GM13977 (cell line): ENCODE measurements at regions not wholly inside any gene's neighbourhood (a gene's known extent, or its start where the extent isn't known, plus 50 kb on each side); places are given as distances from the start of the nearest gene placed in this dataset.

Source experiments
- DNase-seq: peaks from one replicate; pipeline ENCODE4 v3.0.0; 2012; ENCODE audit warnings: low spot score
- in situ Hi-C: fragments of 300-500 bp; cut with MboI; formaldehyde crosslinking; loops from one replicate; pipeline ENCODE4 v1.12.0; 2022; ENCODE audit warnings: low sequenced_read_pairs, low pct_unique_long_range_greater_than_20kb, mixed read lengths, inconsistent platforms; ENCODE audit not compliant: unreplicated experiment
- TF ChIP-seq, protein P1 (sequence below): IDR thresholded peaks from 2 replicates; pipeline ENCODE4 v1.5.1; 2012; ENCODE audit warnings: mild to moderate bottlenecking, control low read depth; ENCODE audit not compliant: insufficient read depth; ENCODE audit errors: extremely low read depth, missing control alignments

DNA sequence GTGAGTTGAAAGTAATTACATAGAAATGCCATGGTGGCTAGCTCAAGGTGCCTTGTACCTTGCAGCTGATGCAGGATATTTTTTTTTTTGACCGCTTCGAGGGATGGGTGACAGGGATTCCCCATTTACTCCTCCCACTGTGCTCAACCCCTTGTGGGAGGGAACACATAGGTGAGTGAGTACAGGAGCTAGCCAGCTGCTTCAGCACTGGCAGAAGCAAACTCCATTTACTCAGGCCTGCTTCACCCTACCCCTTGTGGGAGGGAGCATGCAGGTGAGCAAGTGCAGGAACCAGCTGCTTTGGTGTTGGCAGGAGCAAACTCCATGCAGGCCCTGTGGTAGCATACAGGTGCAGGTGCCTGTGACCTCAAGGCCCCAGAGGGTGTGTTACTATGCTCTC is 330.1 kb downstream of the TDRD3 start:
- no peak for DNase-seq
- TF ChIP-seq, protein P1, sequence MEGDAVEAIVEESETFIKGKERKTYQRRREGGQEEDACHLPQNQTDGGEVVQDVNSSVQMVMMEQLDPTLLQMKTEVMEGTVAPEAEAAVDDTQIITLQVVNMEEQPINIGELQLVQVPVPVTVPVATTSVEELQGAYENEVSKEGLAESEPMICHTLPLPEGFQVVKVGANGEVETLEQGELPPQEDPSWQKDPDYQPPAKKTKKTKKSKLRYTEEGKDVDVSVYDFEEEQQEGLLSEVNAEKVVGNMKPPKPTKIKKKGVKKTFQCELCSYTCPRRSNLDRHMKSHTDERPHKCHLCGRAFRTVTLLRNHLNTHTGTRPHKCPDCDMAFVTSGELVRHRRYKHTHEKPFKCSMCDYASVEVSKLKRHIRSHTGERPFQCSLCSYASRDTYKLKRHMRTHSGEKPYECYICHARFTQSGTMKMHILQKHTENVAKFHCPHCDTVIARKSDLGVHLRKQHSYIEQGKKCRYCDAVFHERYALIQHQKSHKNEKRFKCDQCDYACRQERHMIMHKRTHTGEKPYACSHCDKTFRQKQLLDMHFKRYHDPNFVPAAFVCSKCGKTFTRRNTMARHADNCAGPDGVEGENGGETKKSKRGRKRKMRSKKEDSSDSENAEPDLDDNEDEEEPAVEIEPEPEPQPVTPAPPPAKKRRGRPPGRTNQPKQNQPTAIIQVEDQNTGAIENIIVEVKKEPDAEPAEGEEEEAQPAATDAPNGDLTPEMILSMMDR, result no peak
- in situ Hi-C loops, result no loop called here

DNA sequence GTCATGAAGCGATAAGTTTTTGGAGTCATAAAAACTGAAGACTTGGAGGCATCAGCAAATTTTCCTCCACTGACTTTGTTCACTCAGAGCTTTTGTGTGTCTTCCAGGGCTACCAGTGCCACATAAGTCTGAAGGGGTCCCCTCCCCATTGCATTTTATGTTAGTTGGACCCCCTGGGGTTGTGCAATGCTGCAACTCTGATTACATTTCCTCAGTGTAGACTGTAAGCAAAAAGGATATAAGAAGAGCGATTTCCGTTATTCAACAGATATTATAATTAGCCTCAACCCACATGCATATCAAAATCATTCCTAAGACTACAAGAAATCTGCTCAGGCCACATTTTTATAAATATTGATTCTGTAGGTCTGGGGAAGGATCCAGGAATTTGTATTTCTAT is 324.0 kb downstream of the TDRD3 start:
- no peak for DNase-seq
- in situ Hi-C loops, result no loop called here
- TF ChIP-seq, protein P1, result no peak

DNA sequence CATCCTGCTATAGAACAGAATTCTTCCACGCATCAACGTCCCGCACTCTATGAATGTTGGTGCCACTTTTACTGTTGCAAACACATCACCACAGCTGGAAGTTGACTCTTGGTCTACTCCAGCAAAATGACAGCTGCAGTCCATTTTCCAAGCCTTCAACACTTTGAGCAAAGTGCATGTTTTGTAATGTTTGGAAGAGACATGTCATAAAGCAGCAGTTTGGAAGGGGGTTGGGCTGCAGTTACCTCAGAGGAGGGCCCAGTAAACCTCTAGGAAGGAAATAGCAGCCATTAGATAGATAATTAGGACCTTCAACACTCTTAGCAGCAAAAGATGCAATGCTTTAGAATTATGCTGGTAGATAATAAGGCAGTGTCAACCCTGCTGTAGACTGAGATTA is 323.6 kb downstream of the TDRD3 start:
- in situ Hi-C loops, result no loop called here
- no peak for DNase-seq
- TF ChIP-seq, protein P1, result no peak

DNA sequence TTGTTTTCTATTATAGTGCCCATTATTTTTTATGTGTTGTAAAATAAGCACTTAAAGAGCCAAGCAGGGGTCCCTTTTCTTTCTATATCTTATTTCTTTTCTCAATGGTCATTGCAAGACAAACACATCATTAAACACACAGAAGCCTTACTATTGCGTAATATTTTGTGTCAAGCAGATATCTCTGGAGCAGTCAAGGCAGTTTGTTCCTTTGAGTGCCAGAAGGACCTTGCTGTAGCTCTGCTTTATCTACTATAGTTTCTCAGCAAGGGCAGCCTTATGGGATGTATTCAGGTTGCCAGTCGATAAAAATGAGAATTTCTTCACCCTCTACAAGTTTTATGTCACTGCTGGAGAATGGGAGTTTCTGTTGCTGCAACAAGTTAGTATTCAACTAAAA is 319.3 kb downstream of the TDRD3 start:
- in situ Hi-C loops, result no loop called here
- TF ChIP-seq, protein P1, result no peak
- DNase-seq, result no peak

DNA sequence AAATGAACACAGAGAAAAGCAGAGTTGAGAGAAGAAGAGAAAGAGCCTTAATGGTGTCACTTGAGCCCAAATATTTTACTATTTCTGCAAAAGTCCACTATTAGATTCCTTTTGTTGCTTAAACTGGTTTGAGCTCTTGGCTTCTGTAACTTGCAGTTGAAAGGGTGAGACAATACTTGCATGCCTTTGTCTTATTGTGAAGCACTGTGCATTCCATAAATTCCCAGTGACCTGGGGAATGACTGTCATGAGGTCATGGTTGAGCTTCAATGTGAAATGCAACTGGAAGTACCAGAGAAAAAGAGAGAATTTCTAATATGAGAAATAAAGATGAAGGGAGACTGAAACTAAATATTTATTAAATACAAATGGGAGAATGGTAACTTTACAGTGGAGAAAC is 310.9 kb downstream of the TDRD3 start:
- DNase-seq, result no peak
- TF ChIP-seq, protein P1, result no peak
- in situ Hi-C loops, result no loop called here

DNA sequence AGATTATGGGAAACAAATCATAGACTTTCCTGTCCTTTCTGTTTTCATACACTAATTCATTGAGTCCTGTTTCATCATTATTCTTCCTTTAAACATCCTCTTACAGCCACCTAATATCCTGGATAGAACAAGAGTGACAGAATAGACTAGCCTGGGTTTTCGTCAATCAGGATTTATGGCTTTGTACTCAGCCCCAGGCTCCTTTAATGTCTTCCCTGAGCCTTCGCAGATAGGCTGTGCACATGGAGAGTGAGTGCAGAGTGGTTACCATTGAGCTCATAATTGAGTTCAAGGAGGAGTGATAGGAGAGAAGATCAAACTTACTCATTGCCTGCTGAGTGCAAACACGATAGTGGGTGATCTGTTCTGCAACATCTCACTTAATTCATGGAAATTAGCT is 304.9 kb downstream of the TDRD3 start:
- in situ Hi-C loops, result no loop called here
- DNase-seq, result no peak
- TF ChIP-seq, protein P1, result no peak

DNA sequence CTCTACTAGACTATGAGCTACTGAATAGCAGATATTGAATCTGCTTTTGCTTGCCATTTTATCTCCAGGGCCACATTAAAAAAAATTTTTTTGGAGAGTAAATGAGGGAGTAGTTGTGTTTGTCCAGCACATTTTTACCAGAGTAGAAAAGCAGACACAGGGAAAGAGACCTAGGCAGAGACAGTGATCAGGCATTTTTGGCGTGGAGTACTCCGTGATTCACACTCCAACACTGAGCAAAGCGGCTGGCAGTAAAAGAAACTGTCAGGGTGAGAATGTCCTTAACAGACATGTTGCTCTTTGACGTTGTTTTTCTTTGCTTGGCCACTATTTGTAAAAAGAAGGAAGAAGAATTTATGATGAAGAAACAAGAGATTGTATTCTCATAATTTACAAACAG is 304.0 kb downstream of the TDRD3 start:
- in situ Hi-C loops, result no loop called here
- TF ChIP-seq, protein P1, result no peak
- DNase-seq, result no peak
